Astrocyte of the spinal cord (primary cell): ENCODE measurements at regions not wholly inside any gene's neighbourhood (a gene's known extent, or its start where the extent isn't known, plus 50 kb on each side); places are given as distances from the start of the nearest gene placed in this dataset.
A peak's percentile ranks its signal among the peaks of the same experiment; 100 is the strongest.

Experiments
- DNase-seq: peaks from one replicate; pipeline ENCODE4 v3.0.0; 2011; ENCODE audit warnings: low read depth, low spot score
- H3K4me3 ChIP-seq: 2 replicates; pipeline ENCODE4 v1.5.1; 2011; ENCODE audit warnings: low read depth, mild to moderate bottlenecking, low read length, moderate library complexity
- in situ Hi-C: cut with HindIII; loops from 2 replicates; pipeline ENCODE4 v1.10.0; 2017; ENCODE audit warnings: low sequenced_read_pairs
- TF ChIP-seq, protein P1 (sequence below): IDR thresholded peaks from 2 replicates; pipeline ENCODE4 v1.5.1; 2012; ENCODE audit warnings: low read depth, mild to moderate bottlenecking, low read length, inconsistent platforms

DNA sequence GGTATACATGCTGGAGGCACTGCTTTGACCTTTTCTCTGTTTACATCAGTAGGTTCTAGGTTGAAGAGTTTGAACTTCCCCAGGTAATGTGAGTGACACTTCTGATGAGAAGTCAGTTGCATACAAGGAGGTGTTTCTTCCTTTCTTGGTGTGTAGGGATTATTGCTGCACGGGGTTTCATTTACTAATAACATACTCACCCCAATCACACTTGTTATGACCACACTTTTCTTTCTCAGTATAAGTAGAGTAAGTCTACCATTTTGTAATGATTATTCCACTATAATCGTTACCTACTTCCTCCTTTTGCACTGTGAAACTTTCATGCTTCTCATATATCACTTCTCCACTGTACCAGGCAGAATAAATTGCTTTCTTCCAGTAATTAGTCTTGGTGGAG is 138.0 kb downstream of the TNFSF13B start:
- TF ChIP-seq, protein P1, sequence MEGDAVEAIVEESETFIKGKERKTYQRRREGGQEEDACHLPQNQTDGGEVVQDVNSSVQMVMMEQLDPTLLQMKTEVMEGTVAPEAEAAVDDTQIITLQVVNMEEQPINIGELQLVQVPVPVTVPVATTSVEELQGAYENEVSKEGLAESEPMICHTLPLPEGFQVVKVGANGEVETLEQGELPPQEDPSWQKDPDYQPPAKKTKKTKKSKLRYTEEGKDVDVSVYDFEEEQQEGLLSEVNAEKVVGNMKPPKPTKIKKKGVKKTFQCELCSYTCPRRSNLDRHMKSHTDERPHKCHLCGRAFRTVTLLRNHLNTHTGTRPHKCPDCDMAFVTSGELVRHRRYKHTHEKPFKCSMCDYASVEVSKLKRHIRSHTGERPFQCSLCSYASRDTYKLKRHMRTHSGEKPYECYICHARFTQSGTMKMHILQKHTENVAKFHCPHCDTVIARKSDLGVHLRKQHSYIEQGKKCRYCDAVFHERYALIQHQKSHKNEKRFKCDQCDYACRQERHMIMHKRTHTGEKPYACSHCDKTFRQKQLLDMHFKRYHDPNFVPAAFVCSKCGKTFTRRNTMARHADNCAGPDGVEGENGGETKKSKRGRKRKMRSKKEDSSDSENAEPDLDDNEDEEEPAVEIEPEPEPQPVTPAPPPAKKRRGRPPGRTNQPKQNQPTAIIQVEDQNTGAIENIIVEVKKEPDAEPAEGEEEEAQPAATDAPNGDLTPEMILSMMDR = no peak
- DNase-seq = no peak
- H3K4me3 ChIP-seq = no peak overlapping the region
- in situ Hi-C loops = no loop called here

DNA sequence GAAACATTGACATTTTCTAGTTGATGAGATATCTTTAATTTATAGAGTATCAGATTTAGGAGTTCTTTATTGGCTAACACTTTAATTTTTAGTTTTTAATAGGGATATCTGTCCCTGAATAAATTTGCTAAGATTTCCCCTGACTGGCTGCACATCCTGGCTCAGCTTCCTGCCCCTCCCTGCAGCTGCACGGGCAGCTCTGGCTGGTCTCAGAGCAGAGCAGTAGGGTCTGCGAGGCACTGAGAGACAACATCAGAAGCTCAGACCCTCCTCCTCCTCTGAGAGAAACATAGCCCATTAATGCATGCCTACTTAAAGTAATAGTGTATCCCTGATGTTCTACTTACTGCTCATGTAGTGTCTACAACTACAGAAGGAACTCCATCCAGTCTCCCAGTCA is 139.2 kb downstream of the TNFSF13B start:
- no peak for DNase-seq
- TF ChIP-seq, protein P1 = no peak
- H3K4me3 ChIP-seq = no peak overlapping the region
- in situ Hi-C loops = no loop called here

DNA sequence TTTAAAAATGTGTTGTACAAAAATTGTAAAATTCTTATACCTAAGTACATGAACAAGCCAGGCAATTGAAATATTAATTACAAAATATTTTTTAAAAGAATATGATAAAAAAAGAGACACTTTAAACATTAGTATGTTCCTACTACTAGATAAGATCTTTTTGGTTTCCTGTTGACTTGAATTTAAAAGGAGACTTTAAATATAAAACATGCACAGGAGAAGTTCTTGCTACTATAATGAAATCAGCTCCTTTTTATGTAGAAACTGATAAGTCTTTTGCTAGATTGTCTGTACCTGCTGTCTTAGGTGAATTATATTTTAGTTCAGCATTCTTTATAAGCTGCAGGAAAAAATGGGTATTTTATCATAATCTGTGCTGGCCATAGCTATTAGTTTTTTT is 140.2 kb downstream of the TNFSF13B start:
- in situ Hi-C loops = no loop called here
- TF ChIP-seq, protein P1 = no peak
- DNase-seq = no peak
- no peak overlapping the region for H3K4me3 ChIP-seq

DNA sequence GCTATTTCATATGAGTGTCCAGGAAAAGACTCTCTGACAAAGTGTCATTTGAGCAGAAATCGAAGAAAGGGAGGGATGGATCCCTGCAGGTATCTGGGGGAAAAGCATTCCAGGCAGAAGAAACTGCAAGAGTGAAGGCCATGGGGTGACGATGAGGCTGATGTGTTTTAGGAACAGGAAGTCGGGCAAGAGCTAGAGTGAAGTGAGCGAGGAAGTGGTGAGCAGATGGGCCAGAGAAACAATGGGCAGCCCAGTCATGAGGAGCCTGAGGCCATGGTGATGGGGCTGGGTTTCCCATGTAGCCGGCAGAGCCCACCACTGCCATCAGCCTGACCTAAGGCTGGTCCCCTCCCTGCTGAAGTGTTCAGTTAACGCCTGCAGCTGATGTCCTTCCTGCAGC is 150.2 kb downstream of the TNFSF13B start:
- in situ Hi-C loops = no loop called here
- no peak for DNase-seq
- TF ChIP-seq, protein P1 = no peak
- H3K4me3 ChIP-seq = no peak overlapping the region

DNA sequence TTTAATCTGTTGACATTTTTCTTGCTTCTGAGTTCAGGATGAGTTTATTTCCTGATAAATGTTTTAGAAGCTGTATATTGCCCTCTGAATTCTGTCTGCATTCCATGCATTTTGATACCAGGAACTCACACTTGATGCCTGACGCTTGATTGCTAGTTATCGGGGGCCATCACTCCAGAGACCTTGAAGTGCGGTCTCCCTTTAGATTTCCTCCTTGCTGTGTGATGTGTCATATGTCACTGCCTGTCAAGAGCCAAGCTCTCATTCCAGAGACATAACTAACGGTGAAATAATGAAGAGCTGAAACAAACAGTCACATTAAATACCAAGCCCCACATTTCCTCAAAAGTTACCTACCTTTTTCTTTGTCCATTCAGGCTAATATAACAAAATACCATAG is 155.5 kb downstream of the TNFSF13B start:
- in situ Hi-C loops = no loop called here
- TF ChIP-seq, protein P1 = no peak
- no peak overlapping the region for H3K4me3 ChIP-seq
- DNase-seq = peak; percentile 5

DNA sequence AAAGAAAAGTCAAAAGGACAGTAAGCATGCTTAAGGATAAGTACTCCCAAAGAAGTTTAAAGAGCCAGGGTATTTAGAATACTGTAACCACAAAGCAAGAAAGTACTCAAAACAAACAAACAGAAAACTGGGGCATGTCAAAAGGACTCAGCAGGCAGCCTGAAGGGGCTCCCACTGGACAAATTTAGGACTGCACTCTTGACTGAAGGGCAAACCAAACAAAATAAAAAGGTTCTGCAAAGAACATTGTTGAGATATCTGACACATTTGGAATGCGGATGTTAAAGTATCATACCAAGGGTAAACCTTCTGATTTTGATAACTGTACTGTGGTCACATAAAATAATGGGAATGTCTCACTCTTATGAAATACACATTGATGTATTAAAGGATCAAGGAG is 157.4 kb downstream of the TNFSF13B start:
- no peak overlapping the region for H3K4me3 ChIP-seq
- TF ChIP-seq, protein P1 = peak; percentile 1
- in situ Hi-C loops = no loop called here
- DNase-seq = peak; percentile 16

DNA sequence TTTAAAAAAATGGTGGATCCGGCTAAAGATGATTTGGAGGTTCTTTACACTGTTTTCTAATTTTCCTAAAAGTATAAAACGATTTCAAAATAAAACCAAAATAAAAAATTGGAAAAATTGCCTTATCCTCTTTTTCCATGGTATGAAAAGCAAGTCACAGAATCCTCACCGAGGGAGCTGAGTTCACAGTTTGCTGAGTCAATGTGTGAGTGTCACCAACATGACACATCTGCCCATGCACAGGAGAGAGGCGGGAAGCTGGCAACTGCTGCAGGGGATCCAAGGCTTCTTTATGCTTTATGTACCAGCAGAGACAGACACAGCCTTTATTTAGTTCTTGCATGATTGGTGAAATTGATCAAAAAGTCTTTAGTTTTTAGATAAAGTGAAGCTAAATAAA is 157.8 kb downstream of the TNFSF13B start:
- peak; percentile 6 for DNase-seq
- in situ Hi-C loops = no loop called here
- TF ChIP-seq, protein P1 = no peak
- H3K4me3 ChIP-seq = no peak overlapping the region
